IPS DF 4.7 (cell line): ENCODE measurements at regions not wholly inside any gene's neighbourhood (a gene's known extent, or its start where the extent isn't known, plus 50 kb on each side); places are given as distances from the start of the nearest gene placed in this dataset.
"Not testable (repeated sequence)": the region's sequence is repeated elsewhere in the genome, so short reads cannot be mapped to it uniquely, and the experiment has no call there.

Experiments
- DNase-seq: peaks from one replicate; pipeline ENCODE4 v3.0.0-alpha.2; 2013; ENCODE audit warnings: low spot score; ENCODE audit errors: extremely low read depth

DNA sequence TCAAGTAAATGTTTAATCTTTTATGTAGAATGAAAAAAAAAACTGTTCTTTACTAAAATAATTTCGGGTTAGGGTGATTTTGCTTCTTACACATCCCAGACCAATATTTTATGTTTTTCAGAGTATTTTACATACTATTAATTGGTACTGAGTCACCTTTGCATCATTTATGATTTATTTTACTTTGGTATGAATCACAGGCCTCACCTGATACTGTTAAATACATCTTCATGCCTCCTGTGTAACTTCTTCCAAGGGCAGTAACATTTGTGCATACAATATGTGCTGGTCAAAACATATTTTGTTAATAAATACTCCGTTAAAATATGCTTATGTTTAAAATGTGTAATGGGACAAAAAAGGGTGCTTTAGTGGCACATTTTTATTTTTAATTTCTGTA is 529.6 kb downstream of the ZNF674 start:
- DNase-seq, result no peak

DNA sequence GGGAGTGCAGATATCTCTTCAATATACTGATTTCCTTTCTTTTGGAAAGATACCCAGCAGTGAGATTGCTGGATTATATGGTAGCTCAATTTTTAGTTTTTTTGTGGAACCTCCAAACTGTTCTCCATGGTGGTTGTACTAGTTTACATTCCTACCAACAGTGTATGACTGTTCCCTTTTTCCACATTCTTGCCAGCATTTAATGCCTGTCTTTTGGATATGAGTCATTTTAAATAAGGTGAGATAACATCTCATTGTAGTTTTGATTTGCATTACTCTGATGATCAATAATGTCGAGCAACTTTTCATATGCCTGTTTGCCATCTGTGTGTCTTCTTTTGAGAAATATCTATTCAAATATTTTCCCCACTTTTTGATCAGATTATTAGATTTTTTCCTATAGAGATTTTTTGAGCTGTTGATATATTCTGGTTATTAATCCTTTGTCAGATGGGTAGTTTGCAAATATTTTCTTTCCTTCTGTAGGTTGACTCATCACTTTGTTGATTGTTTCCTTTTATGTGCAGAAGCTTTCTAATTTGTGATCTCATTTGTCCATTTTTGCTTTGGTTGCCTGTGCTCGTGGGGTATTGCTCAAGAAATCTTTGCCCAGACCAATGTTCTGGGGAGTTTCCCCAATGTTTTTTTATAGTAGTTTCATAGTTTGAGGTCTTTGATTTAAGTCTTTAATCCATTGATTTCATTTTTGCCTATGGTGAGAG is 552.7 kb downstream of the ZNF674 start:
- DNase-seq, result no peak

DNA sequence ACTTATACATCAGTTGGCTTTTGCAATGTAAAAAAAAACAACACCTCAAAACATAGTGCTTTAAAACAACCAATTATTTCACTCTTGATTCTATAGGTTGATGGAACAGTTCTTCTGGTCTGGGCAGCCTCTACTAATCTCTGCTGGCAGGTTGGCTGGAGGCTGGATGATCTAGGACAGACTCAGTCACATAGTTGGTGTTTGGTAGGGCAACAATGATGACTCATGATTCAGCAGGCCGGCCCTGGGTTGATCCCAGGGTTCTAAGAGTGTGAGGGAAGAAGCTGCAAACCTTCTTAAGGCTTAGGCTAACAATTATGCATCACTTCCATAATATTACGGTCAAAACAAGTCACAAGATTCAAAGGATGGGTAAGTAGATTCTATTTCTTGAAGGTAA is 558.2 kb downstream of the ZNF674 start:
- no peak for DNase-seq

DNA sequence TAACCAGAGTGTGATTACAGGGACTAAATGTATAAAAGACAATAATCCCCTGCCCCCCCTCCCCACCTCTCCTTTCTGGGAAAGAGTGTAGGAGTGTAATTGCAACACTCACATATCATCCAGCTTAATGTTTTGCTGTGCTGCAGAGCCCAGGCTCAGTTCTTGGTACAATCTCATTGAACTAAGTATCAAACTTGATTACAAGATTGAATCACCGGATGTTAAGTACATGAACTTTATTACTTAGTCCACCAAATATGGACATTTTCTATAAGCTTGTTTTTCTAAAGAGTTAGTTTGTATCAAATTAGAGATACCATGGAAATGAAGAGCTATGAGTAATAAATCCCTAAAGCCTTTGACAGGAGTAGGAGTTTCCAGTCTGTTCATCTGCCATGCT is 559.1 kb downstream of the ZNF674 start:
- no peak for DNase-seq

DNA sequence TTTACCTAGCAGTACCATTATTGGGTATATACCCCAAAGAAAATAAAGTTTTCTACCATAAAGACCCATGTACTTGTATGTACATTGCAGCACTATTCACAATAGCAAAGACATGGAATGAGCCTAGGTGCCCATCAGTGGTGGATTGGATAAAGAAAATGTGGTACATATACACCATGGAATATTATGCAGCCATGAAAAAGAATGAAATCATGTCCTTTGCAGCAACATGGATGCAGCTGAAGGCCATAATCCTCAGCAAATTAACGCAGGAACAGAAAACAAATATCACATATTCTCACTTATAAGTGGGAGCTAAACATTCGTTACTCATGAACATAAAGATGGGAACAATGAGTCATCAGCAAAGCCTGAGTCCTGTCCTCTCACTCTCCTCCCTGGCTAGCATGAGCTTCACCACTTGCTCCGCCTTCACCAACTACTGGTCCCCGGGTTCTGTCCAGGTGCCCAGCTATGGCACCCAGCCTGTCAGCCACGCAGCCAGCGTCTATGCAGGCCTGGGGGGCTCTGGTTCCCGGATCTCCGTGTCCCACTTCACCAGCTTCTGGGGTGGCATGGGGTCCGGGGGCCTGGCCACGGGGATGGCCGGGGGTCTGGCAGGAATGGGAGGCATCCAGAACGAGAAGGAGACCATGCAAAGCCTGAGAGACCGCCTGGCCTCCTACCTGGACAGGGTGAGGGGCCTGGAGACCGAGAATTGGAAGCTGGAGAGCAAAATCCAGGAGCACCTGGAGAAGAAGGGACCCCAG is 562.1 kb downstream of the ZNF674 start:
- DNase-seq, result not testable (repeated sequence)

DNA sequence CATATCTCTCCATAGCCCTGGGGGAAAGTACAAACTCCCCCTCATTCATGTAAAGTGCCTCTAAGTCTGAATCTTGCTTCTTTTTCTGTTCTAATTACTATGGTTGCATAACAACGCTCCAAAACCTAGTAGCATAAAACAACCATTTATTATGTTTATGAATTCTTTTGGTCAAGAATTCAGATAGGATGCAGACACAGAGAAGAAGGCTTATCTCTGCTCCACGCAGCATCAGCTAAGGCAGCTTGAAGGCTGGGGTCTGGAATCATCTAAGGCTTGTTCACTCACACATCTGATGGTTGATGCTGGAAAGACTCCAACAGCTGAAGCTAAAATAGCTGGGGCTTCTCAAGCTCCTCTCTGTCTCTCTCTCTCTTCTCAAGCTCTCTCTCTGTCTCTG is 564.5 kb downstream of the ZNF674 start:
- no peak for DNase-seq

DNA sequence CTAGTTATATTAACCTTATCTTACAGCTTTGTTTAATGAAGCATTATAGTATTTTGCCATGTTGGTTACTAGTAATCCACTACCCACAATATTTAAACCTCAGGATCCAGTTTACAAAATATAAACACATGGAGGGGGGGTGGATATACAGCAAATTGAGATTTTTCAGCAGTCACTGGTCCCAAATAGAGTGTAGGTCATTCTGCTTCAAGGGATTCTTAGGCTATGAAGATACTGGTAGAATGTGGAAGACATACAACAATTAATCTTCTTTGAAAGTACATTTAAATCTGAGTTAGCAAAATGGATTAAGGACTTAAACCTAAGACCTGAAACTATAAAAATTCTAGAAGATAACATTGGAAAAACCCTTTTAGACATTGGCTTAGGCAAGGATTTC is 569.6 kb downstream of the ZNF674 start:
- no peak for DNase-seq

DNA sequence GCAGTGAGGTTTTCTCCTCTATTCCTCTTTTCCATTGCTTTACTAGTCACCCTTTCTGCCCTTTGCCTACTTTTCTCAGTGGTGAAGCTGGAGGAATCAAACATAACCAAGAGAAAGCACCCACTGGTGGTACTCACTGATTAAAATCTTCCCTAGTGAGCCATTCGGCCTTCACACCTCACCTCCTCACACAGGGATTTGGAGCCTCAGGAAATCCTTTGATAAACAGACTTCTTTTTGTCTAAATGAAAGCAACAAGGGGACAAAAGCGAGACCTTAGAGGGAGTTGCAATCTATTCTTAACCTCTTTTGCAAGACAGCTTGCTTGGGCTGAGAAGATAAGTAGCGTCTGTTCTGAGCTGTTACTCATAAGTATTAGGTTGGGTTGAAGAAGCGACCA is 572.6 kb downstream of the ZNF674 start:
- no peak for DNase-seq

DNA sequence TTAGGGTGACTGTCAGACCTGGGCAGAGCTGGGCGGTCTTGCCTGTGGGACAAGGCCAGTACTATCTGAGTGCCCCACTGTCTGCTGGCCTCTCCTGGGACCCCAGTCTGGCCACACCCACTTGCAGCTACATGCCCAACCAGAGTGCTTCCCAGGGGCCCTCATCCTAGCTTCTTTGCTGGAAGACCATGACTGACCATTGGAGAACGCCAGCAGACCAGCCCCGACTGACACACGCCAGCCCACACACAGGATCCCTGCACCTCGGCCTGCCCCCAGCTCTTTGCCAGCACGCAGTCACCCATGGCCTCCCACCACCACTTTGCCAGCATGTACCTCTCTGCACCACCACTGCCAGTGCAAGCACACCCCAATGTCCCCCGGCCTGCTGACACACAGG is 585.7 kb downstream of the ZNF674 start:
- no peak for DNase-seq

DNA sequence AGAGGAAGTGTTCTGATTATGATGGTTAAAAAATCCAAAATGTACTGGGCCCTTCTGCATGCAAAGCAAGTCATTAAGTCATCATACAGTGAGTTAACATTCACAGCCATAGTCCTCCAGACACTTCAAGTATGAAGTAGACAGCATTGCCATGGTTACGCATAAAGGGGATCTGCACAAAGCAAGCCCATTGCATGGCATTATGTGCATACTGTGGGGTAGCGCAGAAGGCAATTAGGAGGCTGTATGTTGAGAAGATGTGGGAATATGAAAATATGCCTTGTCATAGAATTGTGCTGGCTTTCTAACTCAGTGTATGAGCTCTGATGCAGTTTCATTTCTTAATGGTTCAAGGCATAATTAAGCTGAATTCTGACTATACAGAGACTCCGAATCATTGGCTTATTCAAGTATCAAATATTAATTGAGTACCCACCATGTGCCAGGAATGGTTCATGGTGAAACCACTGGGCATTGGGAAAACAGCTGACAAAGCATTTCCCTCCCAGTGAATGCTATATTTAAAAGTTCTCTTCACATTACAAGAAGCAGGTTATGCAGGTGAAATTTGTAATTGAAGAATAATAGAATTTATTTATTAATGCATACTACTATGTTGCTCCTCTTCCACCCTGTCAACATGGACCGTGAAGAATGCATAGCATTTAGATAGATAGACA is 588.9 kb downstream of the ZNF674 start:
- no peak for DNase-seq

DNA sequence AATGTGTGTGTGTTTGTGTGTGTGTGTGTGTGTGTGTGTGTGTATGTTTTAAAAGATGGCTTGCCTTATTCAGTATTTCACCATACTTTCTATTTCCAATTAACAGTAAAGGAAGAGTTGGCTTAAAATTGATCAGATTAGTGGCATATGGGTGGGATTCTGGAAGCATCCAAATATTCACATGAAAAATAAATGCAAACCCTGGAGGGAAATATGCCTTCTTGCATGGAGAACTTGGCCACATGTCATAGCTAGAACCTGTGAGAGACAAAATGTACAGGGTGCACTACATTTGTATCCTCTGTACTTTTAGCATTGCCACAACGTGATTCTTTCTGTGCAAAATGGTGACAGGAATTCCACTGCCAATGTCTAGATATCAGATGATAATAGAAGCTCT is 589.6 kb downstream of the ZNF674 start:
- no peak for DNase-seq

DNA sequence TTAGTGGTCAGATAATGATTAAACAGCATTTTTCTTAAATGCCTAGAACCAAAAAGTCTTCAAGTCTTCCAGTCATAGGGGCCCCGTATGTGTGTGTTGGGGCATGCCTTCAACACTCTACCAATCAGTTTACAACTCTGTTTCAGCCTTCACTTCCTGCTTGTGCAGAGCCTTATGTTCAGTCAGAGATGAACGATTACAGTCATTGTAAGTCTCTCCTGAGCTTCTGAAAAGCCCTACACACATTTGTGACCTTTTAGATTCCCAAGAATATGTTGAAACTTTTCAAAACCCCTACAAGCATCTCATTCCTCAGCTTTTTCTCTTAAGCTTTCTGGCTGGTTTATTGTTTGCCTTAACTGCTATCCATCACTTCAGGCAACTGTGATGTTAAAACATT is 591.2 kb downstream of the ZNF674 start:
- DNase-seq, result no peak

DNA sequence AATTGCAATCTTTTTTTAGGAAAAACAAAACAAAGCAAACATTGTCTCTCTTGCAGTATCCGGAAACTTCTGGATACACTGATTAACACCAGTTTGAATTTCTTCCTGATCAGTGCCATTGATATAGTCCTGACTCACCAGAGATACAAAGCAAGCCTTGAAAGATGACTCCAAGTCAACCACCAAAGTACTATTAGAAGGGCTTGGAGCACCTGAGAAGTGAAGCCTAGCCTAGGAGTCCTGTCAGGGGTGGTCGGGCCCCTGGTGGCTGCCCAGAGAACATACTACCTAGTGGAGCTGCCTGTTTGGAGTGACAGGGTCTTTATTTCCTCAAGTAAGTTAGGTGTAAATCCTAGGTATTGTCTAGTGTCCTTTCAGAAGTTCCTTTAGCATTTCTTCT is 593.2 kb downstream of the ZNF674 start:
- DNase-seq, result no peak

DNA sequence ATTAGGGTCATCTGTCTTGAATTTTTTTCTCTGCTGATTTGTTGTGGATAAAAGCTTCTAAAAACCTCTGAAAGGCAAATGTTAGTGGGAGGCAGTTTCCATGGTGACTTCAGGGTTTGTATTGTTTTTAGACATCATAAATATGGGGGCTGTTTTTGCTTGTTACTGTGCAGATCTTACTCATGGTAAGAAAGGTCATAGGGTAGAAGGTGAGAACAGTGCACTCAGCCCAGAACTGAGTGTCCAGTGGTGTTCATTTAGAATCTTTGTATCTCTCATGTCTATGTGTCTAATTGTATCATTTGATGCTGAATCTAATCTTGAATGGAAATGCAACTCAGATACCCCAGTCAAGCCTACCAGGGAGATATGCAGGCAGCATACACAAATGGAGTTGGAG is 609.8 kb downstream of the ZNF674 start:
- DNase-seq, result no peak

DNA sequence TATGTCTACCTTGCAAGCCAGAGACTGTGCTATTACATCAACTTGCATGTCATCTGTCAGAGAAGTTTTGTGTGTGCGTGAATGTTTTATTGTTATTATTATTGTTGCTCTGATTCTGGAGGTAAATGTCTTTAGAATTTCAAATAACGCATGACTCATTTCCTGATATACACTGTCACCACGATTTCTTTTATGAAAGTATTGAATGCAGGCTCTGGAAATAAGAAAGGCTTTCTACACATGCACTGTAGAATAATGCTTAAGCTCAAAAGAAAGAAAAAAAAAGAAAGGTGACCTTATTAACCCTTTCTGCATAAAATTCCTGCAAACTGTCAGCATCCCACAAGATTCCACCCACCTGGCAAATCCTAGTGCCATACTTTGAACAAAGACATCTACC is 632.9 kb downstream of the ZNF674 start:
- DNase-seq, result no peak

DNA sequence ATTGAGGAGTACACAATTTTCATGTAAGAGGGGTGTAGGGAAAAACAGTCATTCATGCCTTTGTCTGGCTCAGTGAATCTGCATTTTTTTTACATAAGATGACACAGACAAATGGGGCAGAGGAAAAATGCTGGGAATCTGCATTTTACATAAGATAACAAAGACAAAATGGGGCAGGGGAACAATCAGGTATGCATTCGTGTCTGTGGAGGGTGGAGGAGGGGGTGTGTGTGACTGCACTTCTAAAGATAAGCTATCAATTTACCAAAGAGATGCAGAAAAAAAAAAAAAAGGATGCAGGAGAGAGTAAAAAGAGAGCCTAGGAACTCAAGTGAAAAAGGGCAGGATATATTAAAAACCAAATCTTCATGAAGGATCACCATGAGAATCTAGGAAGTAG is 637.4 kb downstream of the ZNF674 start:
- DNase-seq, result no peak

DNA sequence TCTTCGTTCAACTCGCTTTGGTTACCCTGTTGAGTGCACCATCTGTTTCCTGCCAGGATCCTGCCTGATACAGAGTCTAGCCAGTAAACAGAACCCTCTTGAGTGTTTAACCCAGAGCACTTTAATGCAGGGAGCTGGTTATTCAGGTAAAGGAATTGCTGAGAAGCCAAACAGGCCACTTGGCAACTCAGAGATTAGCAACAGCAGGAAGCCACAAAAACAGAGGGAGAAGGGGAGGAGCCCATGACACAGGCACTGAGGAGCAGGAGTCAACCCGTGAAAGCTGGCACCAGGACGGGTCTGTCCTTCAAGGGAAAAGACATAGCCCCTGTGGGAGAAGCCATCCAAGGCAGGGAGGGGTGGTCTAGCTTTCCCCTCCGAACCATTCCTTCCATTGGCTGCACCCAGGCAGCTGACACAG is 641.4 kb downstream of the ZNF674 start:
- DNase-seq, result no peak

DNA sequence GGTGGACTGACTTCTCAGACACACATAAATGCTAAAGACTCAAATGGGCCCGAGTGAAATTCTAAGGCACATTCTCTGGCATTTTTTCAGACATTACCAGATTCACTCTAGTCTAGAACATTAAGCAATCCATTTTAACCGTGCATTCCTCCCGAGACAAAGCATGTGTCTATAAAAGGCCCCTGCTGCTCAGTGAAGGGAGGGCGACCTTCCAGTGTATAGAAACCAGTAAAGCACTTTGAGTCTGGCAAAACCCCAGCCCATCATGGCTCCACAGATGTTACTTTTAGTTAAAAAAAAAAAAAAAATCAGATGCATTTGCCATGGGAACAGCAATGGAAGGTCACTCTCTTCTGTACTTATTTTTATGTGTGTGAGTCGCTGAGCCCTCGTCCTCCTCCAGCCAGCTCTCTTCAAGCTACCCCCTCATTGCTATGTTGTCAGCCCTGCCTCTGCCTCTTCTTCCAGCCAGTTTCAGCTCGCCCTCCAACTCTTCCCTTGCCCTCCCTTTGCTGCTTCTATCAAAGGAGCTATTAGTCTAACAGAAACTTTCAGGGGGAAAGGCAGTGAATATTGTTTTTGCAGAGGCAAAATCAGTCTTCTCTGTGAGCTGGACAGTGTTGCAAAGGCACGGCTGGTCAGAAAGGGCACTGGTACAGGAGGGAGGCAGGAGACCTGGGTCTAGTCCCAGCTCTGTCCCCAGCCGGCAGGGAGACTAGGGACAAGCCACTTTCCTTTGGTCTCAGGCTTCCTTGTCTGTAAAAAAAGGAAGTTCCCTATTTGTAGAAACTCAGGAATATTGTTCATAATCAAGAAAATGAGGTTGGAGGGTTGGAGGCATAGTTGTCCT is 644.2 kb downstream of the ZNF674 start:
- DNase-seq, result no peak

DNA sequence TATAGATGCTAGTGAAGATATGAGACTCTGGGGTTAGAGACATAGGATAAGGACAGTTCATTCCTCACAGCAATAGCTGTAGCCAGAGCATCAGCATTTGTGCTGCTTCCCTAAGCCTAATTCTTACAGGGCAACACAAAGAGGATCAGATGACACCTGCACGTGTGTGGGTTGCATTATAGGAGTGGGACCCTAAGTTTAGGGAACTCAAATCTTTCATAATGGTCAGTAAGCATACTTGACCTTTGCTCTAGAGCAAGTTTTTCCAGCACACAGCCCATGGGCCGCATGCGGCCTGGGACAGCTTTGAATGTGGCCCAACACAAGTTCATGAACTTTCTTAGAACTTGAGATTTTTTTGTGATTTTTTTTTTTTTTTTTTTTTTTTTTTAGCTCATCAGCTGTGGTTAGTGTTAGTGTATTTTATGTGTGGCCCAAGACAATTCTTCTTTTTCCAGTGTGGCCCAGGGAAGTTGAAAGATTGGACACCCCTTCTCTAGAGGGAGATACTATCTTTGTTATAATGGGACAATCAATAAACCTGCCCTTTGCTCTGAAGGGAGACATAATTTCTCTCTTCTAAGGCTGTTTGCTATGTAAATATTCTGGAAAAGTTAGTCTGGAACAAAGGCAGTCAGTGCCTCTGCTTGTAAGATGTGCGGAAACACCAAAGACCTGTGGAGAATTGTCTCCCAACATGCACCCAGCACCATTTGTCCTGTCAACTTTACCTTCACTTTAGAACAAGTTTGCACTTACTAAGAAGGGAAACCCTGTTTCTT is 650.2 kb downstream of the ZNF674 start:
- no peak for DNase-seq

DNA sequence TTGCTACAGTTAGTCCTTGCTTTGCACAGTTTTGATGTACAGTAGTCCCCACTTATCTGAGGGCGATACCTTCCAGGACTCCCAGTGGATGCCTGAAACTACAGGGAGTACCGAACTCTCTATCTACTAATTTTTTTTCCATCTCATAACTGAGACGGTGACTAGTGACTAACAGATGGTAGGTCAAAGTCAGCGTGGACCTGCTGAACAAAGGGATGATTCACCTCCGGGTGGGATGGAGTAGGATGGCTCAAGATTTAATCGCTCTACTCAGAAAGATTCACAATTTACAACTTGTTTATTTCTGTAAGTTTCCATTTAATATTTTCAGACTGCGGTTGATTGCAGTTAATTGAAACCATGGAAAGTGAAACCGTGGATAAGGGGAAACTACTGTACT is 655.8 kb downstream of the ZNF674 start:
- no peak for DNase-seq

DNA sequence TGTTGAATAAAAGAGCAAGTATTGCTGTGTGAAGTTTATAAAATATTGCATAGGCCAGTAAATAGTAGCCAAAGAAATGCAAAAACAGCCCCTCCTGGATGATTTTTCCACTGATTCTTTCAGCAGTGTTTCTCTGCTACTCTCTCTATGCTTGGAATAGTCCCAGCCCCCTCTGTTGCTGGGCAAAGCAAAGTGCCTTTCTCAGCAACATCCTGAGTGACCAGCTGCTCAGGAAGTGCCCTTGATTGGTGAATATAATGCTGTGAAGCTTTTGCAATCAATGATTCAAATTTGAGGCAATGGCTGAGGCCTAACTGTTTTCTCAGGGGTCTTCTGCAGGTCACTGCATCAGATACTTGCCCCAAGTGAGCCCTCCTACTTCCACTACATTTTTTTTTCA is 656.7 kb downstream of the ZNF674 start:
- no peak for DNase-seq
